ENCODE measurements at regions not wholly inside any gene's neighbourhood (a gene's known extent, or its start where the extent isn't known, plus 50 kb on each side); places are given as distances from the start of the nearest gene placed in this dataset.

DNA sequence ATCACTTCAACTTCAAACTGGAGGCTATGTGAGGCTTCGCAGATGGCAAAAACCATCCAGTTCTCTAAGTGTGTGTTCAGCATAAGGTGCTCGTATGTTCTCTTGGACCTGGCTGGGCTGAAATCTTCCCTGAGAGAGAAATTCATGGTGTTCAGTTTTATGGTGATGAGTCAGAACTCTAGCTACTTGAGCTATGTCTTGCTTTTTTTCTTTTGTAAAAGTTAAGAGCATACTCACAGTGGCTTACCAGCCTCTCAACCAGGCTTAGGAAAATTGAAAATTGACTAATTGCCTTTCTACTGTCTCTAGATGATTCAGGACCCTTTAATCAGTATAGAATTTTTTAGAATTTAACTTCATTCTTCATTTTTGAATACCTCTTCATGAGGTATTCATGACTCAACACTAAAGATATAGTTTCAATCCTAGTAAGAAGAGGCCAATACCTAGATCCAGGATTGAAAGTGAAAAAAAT lies 617.5 kb downstream of the TBL1XR1 start:
- TF ChIP-seq POLR2A (IDR thresholded peaks at IDR 0.05) (no peak), CTCF (IDR thresholded peaks at IDR 0.05 in 4 of 5, conservative IDR thresholded peaks at IDR 0.05 in 1 of 5) (no peak)

Measured in gastrocnemius medialis (tissue), 4 donors.